AG04449 (cell line): ENCODE measurements at regions not wholly inside any gene's neighbourhood (a gene's known extent, or its start where the extent isn't known, plus 50 kb on each side); places are given as distances from the start of the nearest gene placed in this dataset.

ENCODE experiments used
- CTCF ChIA-PET: fragments of 350-600 bp; formaldehyde crosslinking; extraction: SDS; loops from one replicate; lab custom pipeline; 2021; ENCODE audit warnings: antibody characterized with exemption; lab: Yijun Ruan, JAX
- POLR2A ChIA-PET: fragments of 400-600, 350-600 bp; formaldehyde crosslinking; extraction: SDS; loops from one replicate; lab custom pipeline; 2020; ENCODE audit warnings: antibody characterized with exemption, inconsistent platforms; lab: Yijun Ruan, JAX
- DNase-seq: peaks from one replicate; pipeline ENCODE4 v3.0.0-alpha.2; 2010; ENCODE audit warnings: low read depth, low spot score
- H3K4me3 ChIP-seq: 2 replicates; pipeline ENCODE4 v1.5.1; 2011; ENCODE audit warnings: low read depth, mild to moderate bottlenecking, control low read depth, low read length
- CTCF ChIP-seq: IDR thresholded peaks from one replicate; pipeline ENCODE4 v1.5.1; 2011; ENCODE audit warnings: mild to moderate bottlenecking, moderate library complexity, low read length, control low read depth, inconsistent platforms; ENCODE audit not compliant: insufficient read depth; ENCODE audit errors: missing control alignments

DNA sequence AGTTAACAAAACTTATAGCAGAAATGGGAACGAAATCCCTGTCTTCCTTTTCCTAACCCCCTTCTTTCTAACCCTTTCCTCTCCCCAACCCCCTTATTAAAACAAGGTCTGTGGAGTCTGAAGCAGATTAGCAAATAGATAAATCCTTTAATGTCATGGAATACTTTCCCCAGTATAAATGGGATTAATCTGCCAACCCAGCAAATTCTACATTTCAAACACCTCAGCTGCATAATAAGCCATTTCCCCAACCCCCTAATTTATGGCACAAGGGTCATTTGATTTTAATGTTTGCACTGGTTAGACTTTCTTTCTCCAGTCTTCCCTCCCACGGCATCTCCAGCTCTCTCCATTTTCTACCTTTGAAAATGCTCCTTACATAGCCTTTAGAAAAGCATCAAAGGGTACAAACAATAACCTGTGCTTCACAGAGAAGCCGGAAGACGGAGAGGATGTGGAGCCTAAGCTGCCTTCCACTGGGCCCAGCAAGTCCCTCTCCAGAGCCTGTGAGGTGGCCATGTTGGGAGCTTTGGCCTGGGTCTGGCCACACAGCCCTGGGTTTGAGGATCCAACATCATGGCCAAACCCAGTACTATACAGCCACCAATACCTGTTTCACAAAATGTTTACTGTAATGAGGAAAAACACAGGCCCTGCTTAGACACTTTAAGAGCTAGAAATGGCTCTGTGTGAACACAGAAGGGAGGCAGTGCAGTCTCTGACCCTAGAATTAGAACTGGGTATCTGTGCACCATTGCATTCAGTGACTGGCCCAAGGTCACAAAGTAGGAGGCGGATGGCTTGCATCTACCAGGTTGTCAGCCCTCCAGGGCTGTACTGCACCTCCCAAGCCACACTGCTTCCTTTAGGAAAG is 56.9 kb upstream of the SPRY1 start:
- TF ChIP-seq CTCF: no peak

GRCh38 chr4:123340381-123340701 is 56.3 kb upstream of the SPRY1 start:
- TF ChIP-seq CTCF: no peak
- H3K4me3 ChIP-seq: no peak overlapping the region
- CTCF ChIA-PET: interaction anchor here (1.1 kb wide), 1 partner anchor 9 kb away, joined by 4 read pairs; no protein-coding TSS in a partner anchor
- peak; percentile 51 for DNase-seq
- POLR2A ChIA-PET: no interaction called here

More for the DNA sequence above, 56.9 kb upstream of the SPRY1 start:
- POLR2A ChIA-PET: no interaction called here
- no peak overlapping the region for H3K4me3 ChIP-seq
- no peak for DNase-seq
- CTCF ChIA-PET: no interaction called here

- H3K4me3 ChIP-seq: no peak overlapping the region
- no peak for DNase-seq
- POLR2A ChIA-PET: no interaction called here
- TF ChIP-seq CTCF: no peak
- CTCF ChIA-PET: no interaction called here
These were observed 54.1 kb upstream of the SPRY1 start for GRCh38 chr4:123342498-123342897.

GRCh38 chr4:123343400-123344041 is 53.1 kb upstream of the SPRY1 start:
- ChIA-PET CTCF (no interaction called here), POLR2A (no interaction called here)
- H3K4me3 ChIP-seq: no peak overlapping the region
- TF ChIP-seq CTCF: no peak
- DNase-seq: no peak

DNA sequence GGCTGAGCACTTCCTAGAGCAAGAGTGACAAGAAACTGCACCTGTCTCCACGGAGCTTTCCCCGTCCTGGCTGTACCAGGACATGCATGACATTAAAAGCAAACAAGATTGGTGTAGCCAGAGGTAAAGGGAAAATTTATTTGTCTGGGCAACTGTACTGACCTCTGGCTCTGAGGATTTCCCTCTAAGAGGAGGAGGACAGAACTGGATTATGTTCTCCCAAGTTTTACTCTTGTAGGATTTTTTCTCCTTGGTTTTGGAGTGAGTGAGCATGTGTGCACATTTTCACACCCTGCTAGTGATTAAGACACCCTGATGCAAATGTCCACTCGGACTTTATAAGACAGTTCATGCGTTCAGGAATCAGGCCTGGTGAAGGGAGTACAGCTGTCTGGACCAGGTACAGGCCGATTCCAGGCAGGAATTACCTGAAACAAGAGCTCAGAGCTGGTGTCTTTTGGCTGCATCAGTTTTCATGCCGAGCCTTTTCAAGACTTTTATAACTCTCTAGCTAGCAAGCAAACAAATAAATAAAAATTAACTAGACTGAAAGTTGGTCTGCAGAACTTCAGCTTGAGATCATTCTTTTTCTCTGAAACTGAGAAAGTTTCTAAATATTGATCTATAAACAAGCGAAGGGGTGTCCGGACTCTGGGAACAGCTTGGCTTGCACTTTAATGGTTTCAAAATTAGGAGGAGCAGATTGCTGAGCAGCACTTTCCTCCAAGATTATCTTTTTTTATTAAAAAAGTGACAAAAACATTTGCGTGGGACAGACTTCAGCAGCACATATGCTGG is 51.3 kb upstream of the SPRY1 start:
- CTCF ChIA-PET: interaction anchor here (0.9 kb wide), 1 partner anchor 317 kb away, joined by 3 read pairs; no protein-coding TSS in a partner anchor
- H3K4me3 ChIP-seq: no peak overlapping the region
- POLR2A ChIA-PET: no interaction called here
- no peak for DNase-seq
- no peak for TF ChIP-seq CTCF
